GM18499 (cell line): ENCODE measurements at regions not wholly inside any gene's neighbourhood (a gene's known extent, or its start where the extent isn't known, plus 50 kb on each side); places are given as distances from the start of the nearest gene placed in this dataset.

Experiments used
- ATAC-seq: cut with Tn5 transposase; IDR thresholded peaks from one replicate; pipeline ENCODE4 v1.9.1; 2021; ENCODE audit warnings: moderate number of reproducible peaks; ENCODE audit not compliant: insufficient read depth, unreplicated experiment

DNA sequence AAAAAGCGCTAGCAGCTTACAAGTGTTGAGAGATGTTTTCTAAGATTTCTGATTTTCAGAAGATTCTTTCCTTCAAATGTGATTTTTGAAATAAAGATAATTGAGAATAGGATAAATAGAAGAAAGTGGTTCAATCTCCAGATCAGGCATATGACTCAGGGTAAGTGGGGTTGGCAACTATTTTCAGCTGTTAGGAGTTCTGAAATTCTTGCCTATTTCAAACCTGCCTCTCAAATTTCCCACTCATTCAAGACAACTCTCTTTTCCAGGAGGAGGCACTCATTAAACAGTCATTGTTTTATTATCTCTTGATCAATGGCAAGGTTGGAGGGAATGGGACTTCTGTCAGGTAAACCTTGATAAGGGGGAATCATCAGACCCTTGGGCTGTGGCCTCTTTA is 138.9 kb downstream of the HNMT start:
- ATAC-seq = no peak

DNA sequence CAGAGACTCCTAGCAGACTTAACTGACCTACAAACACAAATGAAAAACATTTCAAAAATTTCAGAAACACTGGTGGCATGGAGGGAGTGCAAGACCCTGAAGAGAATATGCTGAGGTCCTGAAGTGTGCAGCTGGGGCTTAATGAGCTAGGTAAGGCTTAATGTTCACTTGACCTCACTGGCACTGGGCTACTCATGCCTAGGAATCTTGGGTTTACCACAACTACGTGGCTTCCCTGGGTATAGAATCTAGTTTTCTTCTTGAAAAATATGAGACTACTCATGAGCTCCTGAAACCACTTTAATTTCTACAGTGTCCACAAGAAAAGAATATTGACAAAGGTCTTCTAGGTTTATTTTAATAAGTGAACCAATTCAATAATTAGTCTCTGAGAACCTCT is 139.8 kb downstream of the HNMT start:
- no peak for ATAC-seq

DNA sequence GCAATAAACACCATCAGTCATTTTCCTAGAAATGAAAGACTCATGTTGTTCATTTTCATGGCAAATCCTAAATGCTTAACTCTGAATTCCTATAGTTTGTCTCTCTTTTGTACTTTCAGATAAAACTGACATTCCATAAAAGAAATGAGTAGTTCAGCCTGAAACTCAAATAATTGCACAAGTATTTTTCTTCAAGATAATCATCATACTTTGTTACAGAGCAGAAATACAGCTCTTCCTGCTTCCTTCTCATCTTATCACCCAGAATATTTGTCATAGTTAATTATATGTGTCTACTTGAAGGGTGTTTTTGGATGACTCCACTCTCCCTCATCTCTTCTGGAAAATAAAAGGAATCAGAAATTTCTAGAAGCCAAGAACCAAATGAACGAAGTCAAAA is 141.1 kb downstream of the HNMT start:
- no peak for ATAC-seq

DNA sequence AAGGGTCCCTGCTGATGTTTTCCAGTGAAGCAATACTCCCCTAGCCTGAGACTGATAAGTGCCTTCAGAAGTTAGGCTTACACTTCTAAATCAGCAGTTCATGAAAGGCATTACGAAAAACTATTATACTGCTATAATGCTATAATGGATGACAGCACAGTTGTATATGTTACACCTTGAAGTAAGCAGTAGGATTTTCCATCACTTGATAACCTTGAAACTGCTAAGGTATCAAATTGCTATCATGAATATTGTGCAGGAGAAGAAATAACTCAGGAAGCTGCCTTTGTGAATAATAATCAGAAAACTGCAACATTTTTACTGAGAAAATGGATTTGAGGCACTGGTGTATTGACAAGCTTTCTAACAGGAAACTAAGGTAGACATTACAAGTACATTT is 142.3 kb downstream of the HNMT start:
- no peak for ATAC-seq

DNA sequence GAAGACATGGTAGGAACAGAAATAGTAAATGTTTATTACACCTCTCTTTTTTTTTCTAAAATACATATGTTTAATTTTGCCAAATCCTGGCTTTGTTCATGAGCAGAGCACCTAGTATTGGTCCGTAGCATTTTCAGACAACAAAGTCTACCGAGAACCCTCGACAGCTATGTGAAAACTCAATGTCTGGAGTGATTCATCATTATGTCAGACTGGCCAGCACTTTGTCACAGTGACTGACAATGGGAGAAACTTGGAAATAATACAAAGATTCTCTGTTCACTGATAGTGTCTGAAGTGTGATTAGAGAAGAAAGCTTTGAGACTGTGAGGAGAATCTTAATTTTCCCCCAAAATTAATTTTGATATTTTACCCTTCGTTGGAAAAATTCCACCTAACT is 143.0 kb downstream of the HNMT start:
- ATAC-seq = no peak

DNA sequence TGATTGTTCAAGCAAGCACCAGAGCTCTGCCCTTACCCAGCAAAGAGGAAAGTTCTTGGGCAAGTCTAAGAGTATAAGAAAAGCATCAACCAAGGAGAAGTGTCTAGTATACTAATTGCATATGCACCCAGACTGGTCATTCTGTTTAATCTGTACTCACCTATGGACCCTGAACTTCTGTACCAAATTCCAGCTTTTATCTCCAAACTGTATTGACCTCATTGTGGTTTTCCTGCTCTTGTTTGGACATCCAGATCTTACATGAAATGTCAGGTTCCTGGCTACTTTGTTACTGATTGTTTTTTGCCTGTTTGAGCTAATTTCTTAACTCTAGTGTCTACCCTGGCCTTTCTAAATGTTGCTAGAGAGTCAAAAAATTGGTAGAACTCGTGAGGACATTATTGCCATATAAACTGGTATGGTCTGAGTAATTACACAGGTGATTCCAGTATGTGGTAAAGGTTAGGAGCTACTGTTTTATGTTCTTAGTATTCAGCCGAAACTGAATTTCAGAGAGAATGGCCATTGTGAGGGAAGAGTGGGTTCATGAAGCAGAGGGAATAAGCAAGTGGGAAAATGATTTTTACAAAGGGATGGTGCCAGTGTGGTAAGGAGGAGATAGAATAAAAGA is 146.3 kb downstream of the HNMT start:
- ATAC-seq = no peak

DNA sequence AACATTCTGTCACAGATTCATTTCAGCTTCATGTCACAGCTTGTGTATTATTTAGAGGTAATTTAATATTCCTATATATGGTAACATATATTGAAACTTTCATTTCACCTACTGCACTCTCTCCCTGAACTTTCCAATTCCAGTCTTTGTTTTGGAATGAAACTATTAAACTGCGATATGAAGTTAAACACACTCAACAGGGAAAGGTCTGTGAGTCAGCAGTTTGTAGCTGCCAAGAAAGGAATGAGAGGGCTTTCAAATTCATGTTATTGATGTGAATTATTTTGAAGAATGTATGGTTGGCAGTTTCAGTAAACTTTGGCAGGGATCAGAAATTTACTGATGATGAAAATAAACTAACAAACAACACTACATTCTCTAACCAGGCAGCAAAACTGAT is 148.3 kb downstream of the HNMT start:
- no peak for ATAC-seq

DNA sequence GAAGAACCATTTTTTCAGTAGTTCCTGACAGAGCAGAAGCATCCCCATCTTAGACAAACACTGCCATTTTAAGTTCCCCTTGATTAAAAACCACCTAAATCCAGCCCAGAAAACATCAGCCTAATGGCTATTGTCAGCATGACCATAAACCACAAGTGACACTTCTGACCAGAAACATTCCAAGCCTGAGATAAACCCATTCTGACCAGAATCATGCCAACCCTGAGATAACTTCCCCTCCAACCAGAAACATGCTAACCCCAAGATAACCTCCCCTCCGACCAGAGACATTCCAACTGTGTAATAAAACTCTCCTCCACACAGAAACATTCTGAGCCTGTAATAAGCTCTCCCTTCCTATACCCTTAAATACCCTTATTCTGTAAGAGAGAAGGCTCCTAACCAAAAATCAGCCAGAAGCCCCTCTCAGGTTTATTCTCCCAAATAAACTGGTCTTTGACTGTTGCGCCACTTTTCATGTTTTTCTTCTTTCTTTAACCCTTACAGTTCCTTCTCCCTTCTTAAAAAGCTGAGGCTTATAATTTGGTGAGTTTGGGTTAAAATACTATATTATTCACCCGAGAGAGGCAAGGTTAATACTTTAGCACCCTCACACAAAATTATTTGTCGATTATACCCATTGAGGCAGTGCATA is 149.7 kb downstream of the HNMT start:
- no peak for ATAC-seq

DNA sequence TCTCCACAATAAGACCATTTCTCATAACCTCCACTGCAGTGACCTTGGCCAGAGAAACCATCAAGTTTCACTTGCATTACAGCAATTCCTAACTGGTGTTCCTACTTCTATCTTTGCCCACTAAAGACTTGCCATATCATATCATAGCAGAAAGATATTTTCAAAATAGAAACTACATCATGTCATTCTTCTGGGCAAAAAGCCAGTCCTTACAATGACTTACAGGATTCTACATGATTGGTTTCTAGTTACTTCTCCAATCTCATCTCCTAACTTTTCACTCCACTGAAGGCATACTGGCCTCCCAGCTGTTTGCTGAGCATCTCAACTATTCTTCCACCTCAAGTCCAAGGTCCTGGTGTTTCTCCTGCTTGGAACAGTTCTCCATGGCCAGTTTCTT is 151.4 kb downstream of the HNMT start:
- ATAC-seq = no peak

DNA sequence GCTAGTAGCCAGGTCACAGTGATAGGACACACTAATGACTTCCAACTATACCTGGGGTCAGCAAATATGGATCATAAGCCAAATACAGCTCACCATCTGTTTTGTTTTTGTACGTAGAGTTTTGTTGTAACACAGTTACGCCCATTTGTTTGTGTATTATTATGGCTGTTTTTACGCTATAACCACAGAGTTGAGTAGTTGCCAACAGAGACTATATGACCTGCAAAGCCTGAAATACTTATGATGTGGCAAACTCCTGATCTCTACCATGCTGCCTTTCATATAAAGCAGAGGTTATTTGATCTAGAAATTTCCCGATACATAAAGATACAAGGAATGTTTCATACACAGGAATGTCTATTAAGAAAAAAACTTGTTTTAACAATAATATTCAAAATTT is 152.2 kb downstream of the HNMT start:
- no peak for ATAC-seq

DNA sequence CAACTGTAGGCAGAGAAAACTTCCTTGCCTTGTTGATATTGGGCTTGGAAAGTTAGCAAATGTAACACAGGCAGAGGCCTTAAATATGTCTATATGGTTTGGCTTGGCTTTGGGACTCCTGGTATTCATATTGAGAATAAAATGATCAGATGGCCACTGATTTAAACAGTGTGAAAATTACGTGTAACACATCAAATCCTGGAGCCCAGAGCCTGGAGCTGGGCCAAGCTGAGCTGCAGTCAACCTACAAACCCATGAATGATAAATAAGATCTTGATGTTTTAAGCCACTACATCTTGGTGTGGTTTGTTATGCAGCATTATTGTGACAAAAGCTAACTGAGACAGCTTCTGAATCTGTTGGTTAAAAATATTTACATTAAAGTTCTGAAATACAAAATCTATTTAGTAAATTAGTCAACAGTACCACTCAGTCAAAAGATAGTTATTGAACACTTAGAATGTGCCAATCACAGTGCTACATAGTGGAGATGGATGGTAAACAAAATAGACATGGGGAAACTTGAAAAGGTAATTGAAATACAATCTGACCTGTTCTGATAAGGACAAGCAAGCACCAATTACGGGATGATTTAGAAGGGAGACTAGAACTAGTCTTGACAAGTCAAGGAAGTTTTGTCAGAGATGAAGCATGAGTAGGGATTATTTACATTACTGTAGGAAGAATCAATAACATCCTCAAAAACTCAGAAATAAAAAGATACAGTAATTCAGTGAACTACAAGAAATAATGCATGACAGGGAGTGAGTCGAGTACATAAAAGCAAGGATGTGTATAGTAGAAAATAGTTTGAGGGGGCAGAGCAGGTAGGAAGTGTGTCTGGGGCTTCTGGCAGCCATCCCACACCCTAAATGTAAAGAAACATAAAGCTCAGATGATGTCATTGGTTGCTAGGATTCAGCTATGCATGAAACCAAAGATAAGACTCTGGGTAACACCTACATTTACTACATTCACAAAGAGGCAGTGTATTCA is 157.7 kb downstream of the HNMT start:
- ATAC-seq = no peak

DNA sequence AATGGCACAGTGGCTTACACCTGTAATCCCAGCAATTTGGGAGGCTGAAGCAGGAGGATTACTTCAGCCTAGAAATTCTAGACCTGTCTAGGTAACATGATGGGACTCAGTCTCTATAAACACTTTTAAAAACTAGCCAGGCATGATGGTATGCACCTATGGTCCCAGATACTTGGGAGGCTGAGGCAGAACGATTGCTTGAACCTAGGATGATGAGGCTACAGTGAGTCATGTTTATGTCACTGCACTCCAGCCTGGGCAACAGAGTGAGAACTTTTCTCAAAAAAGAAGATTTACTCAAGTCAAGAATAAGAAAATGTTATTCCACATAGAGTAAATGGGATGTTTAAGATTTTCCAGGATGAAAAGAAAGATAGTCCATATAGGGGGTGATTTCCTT is 158.6 kb downstream of the HNMT start:
- ATAC-seq = no peak

DNA sequence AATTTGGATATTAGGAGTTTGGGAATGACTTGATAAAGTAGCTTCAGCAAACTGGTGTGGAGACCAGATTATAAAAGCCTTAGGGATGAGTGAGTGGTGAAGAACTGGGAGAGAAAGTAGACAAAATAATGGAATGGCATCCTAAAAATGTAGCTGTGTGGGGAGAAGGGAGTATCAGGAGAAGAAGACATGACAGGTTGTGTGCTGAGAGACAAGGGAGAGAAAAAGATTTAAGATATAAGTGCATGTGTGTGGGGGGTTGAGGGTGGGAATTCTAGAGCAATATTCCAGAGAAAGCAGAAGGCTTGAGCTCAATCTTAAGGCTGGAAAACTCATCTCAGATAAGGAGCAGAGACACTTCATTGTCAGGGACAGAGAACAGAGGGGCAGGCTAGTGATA is 159.5 kb downstream of the HNMT start:
- ATAC-seq = no peak

DNA sequence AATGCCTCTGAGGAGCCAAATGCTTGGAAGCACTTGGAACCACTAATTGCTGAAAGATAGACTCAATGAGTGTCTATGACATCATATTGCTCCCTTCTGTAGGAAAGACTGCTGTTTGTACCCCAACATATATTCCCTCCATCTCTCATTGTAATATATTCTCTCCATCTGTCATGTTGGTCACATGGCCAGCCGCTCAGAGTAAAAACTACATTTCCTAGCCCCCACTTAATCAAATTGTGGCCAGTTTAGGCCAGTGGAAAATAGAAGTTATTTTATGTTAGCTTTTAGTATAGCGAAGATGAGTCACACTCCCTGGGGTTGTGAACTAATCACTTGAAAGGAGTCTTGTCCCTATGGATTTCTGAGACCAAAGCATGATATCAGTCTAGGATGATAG is 160.2 kb downstream of the HNMT start:
- no peak for ATAC-seq

DNA sequence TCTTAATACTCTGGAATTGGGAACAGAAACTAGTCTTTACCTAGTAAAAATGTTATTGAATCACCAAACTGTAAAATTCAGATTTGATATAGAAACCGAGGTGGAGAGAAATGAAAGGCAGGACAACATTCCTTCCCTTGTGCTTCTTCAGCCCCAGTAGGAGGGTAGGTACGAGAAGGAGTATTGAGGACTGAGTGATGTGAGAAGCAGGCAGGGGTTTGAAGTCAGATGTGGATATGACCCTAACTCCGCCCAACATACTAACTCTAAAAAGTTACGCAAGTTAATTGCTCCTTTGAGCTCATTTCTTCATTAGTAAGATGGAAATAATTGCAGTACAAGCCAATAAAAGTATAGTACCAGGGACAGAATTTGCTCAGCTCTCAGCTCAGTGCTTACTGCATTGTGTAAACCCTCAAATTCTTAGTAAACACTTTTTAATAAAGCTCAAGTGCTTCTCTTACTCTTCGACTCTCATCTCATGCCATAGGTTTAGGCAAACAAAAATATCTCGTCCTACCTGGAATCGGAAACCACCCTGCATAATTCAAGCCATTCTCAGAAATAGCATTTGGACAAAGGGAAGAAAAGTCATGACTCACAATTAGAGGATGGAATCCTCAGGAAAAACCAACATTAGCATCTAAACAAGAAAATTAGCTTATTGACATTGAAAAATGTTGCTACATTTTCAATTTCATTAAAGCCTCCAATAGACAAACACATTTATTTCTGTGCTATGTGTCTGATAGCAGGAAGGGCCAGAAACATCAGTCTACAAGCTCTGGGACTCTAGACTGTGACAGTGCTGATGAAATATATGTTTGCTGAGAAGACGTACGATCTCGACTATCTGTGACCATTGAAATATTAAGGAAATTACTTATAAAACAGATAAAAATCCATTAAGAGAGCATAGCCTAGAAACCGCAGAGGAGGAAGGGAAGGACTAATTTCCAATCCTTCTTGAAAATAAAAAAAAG is 161.3 kb downstream of the HNMT start:
- ATAC-seq = no peak

DNA sequence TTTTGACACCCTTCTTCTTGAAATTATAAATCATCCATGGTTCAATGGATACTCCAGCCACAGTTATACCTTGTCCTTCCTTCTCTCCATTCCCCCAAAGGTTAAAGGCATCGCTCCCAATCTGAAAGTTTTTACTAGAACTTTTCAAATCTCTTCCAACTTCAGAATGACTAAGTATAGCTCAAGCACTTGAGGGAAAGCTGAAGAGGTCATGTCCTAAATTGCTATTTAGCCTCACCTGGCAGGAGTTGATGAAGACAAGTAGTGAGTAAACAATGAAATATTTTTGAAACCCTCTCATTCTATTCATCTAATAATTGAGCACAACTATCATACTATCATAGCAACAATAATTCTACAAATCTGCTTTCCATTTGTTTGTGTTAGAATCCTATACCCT is 167.8 kb downstream of the HNMT start:
- no peak for ATAC-seq

DNA sequence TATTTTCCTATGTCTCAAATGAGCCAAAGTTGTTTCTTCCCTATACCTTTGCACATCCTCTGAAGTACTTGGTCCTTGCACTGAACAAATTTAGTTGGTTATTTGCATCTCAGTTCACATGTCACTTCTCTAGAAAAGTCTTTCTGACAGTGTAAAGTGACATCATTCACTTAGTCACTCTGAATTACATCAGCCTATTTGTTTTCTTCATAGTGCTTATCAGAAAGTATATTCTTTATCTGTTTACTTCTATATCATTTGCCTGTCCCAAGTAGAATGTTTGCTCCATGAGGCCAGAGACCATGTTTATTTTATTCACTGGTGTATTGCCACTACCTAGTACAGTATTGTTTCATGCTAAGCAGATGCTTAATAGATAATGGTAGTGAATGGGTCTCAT is 173.7 kb downstream of the HNMT start:
- no peak for ATAC-seq

DNA sequence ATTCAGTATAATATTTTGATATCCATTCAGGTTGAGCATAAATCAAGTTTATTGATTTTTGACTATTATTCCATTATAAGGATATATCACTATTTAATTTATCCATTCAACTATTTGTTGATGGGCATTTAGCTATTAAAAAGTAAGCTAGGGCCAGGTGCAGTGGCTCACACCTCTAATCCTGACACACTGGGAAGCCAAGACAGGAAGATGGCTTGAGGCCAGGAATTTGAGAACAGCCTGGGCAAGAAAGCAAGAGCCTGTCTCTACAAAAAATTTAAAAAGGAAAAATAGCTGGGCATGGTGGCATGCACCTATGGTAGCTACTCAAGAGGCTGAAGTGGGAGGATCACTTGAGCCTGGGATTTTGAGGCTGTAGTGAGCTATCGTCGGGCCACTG is 183.5 kb downstream of the HNMT start:
- ATAC-seq = no peak

DNA sequence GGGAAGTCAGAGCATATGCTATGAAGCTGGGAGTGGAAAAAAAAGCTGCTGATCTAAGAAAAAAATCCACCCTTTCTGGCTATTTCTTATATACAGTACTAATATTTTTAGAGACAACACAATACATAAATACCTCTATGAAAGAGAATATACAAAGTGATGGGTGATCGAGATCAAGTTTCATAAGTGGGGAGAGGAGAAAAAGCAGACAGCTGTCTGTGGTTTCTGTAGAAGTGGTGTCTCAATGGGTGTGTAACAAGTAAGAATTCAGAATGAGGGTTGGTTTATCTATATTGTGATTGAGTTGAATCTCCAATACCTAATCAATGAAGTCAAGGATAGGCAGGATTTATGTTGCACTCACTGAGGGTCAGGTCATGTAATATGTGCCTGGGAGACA is 191.0 kb downstream of the HNMT start:
- no peak for ATAC-seq

DNA sequence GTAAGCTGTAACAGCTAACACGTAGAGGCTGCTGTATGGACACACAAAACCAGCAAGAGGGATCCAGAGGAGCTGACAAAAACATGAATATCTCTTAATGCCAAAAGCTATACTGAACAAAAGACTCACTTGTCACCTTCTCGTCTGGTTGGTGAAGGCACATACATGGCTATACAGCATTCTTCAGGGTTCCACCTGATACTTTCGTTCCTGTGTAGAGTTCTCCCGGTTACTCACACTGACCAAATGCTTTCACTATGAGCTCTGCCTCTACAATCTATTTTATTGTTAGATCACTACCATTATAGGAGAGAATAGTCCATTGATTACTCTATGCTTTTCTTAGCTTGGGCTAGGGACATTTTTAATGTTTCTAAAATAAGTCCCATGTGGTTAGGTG is 193.1 kb downstream of the HNMT start:
- no peak for ATAC-seq
